ENCODE measurements at regions not wholly inside any gene's neighbourhood (a gene's known extent, or its start where the extent isn't known, plus 50 kb on each side); places are given as distances from the start of the nearest gene placed in this dataset.

GRCh38 chr17:36714789-36715188 lies 113.4 kb downstream of the MRM1 start:
- H3K27me3 ChIP-seq, result peaks cover 3% of the 10 kb centered on the region
- no peaks in the 10 kb centered on the region for H3K9me2 ChIP-seq (replicated peaks; ENCODE audit: insufficient read depth)
- H4K20me1 ChIP-seq (ENCODE audit: insufficient read depth, poor library complexity, severe bottlenecking), result no peaks in the 10 kb centered on the region
- no peaks in the 10 kb centered on the region for H3K79me2 ChIP-seq
- WGBS (ENCODE audit: low lambda C conversion rate, missing lambda C conversion rate), result 87% methylated on average over 6 of the region's 6 CpGs
- H2AFZ ChIP-seq, result no peak overlapping the region
- DNase-seq (ENCODE audit: low spot score), result no peak
- TF ChIP-seq EZH2phosphoT487 (IDR thresholded peaks at IDR 0.05; ENCODE audit: low read depth, severe bottlenecking, unreplicated experiment) (no peak), EZH2 (IDR thresholded peaks at IDR 0.05; ENCODE audit: borderline replicate concordance) (no peak), CTCF (IDR thresholded peaks at IDR 0.05; ENCODE audit: poor library complexity) (no peak)
- H3K4me1 ChIP-seq (ENCODE audit: insufficient read depth), result no peaks in the 10 kb centered on the region
- H3K36me3 ChIP-seq (replicated peaks; ENCODE audit: insufficient read depth, low read depth), result no peaks in the 10 kb centered on the region
- no peak overlapping the region for H3K4me2 ChIP-seq
- no peaks in the 10 kb centered on the region for H3K9me3 ChIP-seq (ENCODE audit: low read depth)
- H3K27ac ChIP-seq, result no peak overlapping the region
- no peak overlapping the region for H3K4me3 ChIP-seq

- Histone ChIP-seq H3K4me2 (no peak overlapping the region), H3K27ac (no peak overlapping the region), H3K36me3 (replicated peaks; ENCODE audit: insufficient read depth, low read depth) (no peaks in the 10 kb centered on the region), H3K4me1 (ENCODE audit: insufficient read depth) (no peaks in the 10 kb centered on the region), H3K4me3 (no peak overlapping the region), H4K20me1 (ENCODE audit: insufficient read depth, poor library complexity, severe bottlenecking) (no peaks in the 10 kb centered on the region), H3K27me3 (peaks cover 3% of the 10 kb centered on the region), H3K9me3 (ENCODE audit: low read depth) (no peaks in the 10 kb centered on the region), H3K79me2 (no peaks in the 10 kb centered on the region), H3K9me2 (replicated peaks; ENCODE audit: insufficient read depth) (no peaks in the 10 kb centered on the region), H2AFZ (no peak overlapping the region)
- no peak for DNase-seq (ENCODE audit: low spot score)
- WGBS (ENCODE audit: low lambda C conversion rate, missing lambda C conversion rate), result 88% methylated on average over 7 of the region's 7 CpGs
- TF ChIP-seq CTCF (IDR thresholded peaks at IDR 0.05; ENCODE audit: poor library complexity), result no peak
- no peak for TF ChIP-seq EZH2 (IDR thresholded peaks at IDR 0.05; ENCODE audit: borderline replicate concordance)
Observed at GRCh38 chr17:36715951-36716350, 114.6 kb downstream of the MRM1 start.

- Histone ChIP-seq H3K27ac (no peak overlapping the region), H3K4me3 (no peak overlapping the region), H3K27me3 (peaks cover 3% of the 10 kb centered on the region), H3K4me2 (no peak overlapping the region), H4K20me1 (ENCODE audit: insufficient read depth, poor library complexity, severe bottlenecking) (no peaks in the 10 kb centered on the region), H3K9me2 (replicated peaks; ENCODE audit: insufficient read depth) (no peaks in the 10 kb centered on the region), H3K4me1 (ENCODE audit: insufficient read depth) (no peaks in the 10 kb centered on the region), H2AFZ (no peak overlapping the region), H3K9me3 (ENCODE audit: low read depth) (no peaks in the 10 kb centered on the region), H3K36me3 (replicated peaks; ENCODE audit: insufficient read depth, low read depth) (no peaks in the 10 kb centered on the region), H3K79me2 (no peaks in the 10 kb centered on the region)
- TF ChIP-seq EZH2 (IDR thresholded peaks at IDR 0.05; ENCODE audit: borderline replicate concordance) (no peak), CTCF (IDR thresholded peaks at IDR 0.05; ENCODE audit: poor library complexity) (no peak), EZH2phosphoT487 (IDR thresholded peaks at IDR 0.05; ENCODE audit: low read depth, severe bottlenecking, unreplicated experiment) (no peak)
- no peak for DNase-seq (ENCODE audit: low spot score)
- WGBS (ENCODE audit: low lambda C conversion rate, missing lambda C conversion rate), result 87% methylated on average over 3 of the region's 3 CpGs
Observed at GRCh38 chr17:36717088-36717487, 115.7 kb downstream of the MRM1 start.

- Histone ChIP-seq H3K27ac (no peak overlapping the region), H3K4me1 (ENCODE audit: insufficient read depth) (peaks cover 4% of the 10 kb centered on the region), H3K9me3 (ENCODE audit: low read depth) (no peaks in the 10 kb centered on the region), H3K9me2 (replicated peaks; ENCODE audit: insufficient read depth) (no peaks in the 10 kb centered on the region), H3K36me3 (replicated peaks; ENCODE audit: insufficient read depth, low read depth) (no peaks in the 10 kb centered on the region), H3K4me2 (no peak overlapping the region), H3K27me3 (no peaks in the 10 kb centered on the region), H4K20me1 (ENCODE audit: insufficient read depth, poor library complexity, severe bottlenecking) (no peaks in the 10 kb centered on the region), H3K79me2 (no peaks in the 10 kb centered on the region), H2AFZ (no peak overlapping the region), H3K4me3 (no peak overlapping the region)
- 80% methylated on average over 4 of the region's 4 CpGs for WGBS (ENCODE audit: low lambda C conversion rate, missing lambda C conversion rate)
- TF ChIP-seq EZH2phosphoT487 (IDR thresholded peaks at IDR 0.05; ENCODE audit: low read depth, severe bottlenecking, unreplicated experiment) (no peak), EZH2 (IDR thresholded peaks at IDR 0.05; ENCODE audit: borderline replicate concordance) (no peak), CTCF (IDR thresholded peaks at IDR 0.05; ENCODE audit: poor library complexity) (no peak)
- DNase-seq (ENCODE audit: low spot score), result no peak
Observed at GRCh38 chr17:36720131-36720530, 118.7 kb downstream of the MRM1 start.

Data from hepatocyte (in vitro differentiated cells).